ENCODE measurements at regions not wholly inside any gene's neighbourhood (a gene's known extent, or its start where the extent isn't known, plus 50 kb on each side); places are given as distances from the start of the nearest gene placed in this dataset.
"Not testable (repeated sequence)": the region's sequence is repeated elsewhere in the genome, so short reads cannot be mapped to it uniquely, and the experiment has no call there.

DNA sequence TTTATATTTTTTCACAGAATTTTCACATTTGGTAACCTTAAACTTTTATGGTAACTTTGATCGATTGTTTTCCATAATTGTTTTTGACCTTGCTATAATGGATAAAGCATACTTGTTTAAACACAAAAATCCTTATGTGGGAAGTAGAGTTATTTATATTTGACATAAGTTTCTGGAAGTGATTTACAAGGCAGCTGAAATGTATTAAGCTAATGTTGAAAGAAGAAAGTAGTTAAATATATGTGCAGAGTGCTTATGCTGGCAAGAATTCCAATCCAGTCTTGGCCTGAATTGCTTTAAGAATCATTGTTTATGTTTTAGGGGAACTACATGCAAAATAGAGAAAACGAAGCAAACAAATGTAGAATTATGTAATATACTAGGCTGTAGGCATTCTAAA lies 763.6 kb downstream of the TAF11L14 start:
- Histone ChIP-seq H3K27me3 (ENCODE audit: control insufficient read depth, insufficient read depth, low read length) (no peaks in the 10 kb centered on the region), H3K4me1 (ENCODE audit: control insufficient read depth, insufficient read depth, low read length) (peaks cover 9% of the 10 kb centered on the region; the same call in 1 of the 2 replicates), H3K36me3 (ENCODE audit: control insufficient read depth, insufficient read depth, low read length) (no peaks in the 10 kb centered on the region), H3K4me3 (ENCODE audit: low read depth in 2 of 2, low read length in 2 of 2) (no peak overlapping the region), H3K27ac (ENCODE audit: low read length) (no peak overlapping the region), H3K9me3 (ENCODE audit: control insufficient read depth, insufficient read depth, low read depth, low read length) (no peaks in the 10 kb centered on the region)
- no peak for TF ChIP-seq SIN3A (IDR thresholded peaks at IDR 0.05; ENCODE audit: borderline replicate concordance, insufficient read depth, low read depth, low read length)
- TF ChIP-seq, protein P1, sequence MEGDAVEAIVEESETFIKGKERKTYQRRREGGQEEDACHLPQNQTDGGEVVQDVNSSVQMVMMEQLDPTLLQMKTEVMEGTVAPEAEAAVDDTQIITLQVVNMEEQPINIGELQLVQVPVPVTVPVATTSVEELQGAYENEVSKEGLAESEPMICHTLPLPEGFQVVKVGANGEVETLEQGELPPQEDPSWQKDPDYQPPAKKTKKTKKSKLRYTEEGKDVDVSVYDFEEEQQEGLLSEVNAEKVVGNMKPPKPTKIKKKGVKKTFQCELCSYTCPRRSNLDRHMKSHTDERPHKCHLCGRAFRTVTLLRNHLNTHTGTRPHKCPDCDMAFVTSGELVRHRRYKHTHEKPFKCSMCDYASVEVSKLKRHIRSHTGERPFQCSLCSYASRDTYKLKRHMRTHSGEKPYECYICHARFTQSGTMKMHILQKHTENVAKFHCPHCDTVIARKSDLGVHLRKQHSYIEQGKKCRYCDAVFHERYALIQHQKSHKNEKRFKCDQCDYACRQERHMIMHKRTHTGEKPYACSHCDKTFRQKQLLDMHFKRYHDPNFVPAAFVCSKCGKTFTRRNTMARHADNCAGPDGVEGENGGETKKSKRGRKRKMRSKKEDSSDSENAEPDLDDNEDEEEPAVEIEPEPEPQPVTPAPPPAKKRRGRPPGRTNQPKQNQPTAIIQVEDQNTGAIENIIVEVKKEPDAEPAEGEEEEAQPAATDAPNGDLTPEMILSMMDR (IDR thresholded peaks at IDR 0.05): no peak
- no peak for TF ChIP-seq POLR2AphosphoS5 (IDR thresholded peaks at IDR 0.05; ENCODE audit: low read depth, low read length)
- TF ChIP-seq, protein P2, sequence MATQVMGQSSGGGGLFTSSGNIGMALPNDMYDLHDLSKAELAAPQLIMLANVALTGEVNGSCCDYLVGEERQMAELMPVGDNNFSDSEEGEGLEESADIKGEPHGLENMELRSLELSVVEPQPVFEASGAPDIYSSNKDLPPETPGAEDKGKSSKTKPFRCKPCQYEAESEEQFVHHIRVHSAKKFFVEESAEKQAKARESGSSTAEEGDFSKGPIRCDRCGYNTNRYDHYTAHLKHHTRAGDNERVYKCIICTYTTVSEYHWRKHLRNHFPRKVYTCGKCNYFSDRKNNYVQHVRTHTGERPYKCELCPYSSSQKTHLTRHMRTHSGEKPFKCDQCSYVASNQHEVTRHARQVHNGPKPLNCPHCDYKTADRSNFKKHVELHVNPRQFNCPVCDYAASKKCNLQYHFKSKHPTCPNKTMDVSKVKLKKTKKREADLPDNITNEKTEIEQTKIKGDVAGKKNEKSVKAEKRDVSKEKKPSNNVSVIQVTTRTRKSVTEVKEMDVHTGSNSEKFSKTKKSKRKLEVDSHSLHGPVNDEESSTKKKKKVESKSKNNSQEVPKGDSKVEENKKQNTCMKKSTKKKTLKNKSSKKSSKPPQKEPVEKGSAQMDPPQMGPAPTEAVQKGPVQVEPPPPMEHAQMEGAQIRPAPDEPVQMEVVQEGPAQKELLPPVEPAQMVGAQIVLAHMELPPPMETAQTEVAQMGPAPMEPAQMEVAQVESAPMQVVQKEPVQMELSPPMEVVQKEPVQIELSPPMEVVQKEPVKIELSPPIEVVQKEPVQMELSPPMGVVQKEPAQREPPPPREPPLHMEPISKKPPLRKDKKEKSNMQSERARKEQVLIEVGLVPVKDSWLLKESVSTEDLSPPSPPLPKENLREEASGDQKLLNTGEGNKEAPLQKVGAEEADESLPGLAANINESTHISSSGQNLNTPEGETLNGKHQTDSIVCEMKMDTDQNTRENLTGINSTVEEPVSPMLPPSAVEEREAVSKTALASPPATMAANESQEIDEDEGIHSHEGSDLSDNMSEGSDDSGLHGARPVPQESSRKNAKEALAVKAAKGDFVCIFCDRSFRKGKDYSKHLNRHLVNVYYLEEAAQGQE (IDR thresholded peaks at IDR 0.05; ENCODE audit: insufficient read depth in 1 of 2, low read depth in 2 of 2, low read length in 1 of 2): no peak
- no peak for TF ChIP-seq TCF7L2 (IDR thresholded peaks at IDR 0.05; ENCODE audit: low read depth, low read length)
- ATAC-seq: no peak
- intact Hi-C loops (cut with micrococcal nuclease; ENCODE audit: unreplicated experiment) (no loop called here), in situ Hi-C loops (cut with HindIII; ENCODE audit: low pct_unique_long_range_greater_than_20kb, low sequenced_read_pairs) (no loop called here)
- no peak for DNase-seq (ENCODE audit: low read depth, low spot score)
- ChIA-PET POLR2A (no interaction called here), CTCF (no interaction called here)
- BruUV-seq (replicated peaks): no TSS peak

DNA sequence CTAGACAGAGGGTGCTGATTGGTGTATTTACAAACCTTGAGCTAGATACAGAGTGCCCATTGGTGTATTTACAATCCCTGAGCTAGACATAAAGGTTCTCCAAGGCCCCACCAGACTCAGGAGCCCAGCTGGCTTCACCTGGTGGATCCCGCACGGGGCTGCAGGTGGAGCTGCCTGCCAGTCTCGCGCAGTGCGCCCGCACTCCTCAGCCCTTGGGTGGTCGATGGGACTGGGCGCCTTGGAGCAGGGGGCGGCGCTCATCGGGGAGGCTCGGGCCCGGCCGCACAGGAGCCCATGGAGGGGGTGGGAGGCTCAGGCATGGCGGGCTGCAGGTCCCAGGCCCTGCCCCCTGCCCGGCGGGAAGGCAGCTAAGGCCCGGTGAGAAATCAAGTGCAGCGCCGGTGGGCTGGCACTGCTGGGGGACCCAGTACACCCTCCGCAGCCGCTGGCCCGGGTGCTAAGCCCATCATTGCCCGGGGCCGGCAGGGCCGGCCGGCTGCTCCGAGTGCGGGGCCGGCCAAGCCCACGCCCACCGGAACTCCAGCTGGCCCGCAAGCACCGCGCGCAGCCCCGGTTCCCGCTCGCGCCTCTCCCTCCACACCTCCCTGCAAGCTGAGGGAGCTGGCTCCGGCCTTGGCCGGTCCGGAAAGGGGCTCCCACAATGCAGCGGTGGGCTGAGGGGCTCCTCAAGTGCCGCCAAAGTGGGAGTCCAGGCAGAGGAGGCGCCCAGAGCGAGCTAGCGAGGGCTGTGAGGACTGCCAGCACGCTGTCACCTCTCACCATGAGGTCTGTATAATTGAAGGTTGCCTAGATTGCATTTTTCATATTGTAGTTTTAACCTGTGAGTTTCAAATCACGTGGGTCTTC lies 765.4 kb downstream of the TAF11L14 start:
- ATAC-seq; H3K4me3 ChIP-seq (ENCODE audit: low read depth in 2 of 2, low read length in 2 of 2); DNase-seq (ENCODE audit: low read depth, low spot score); H3K27ac ChIP-seq (ENCODE audit: low read length); in situ Hi-C loops (cut with HindIII; ENCODE audit: low pct_unique_long_range_greater_than_20kb, low sequenced_read_pairs); H3K36me3 ChIP-seq (ENCODE audit: control insufficient read depth, insufficient read depth, low read length); intact Hi-C loops (cut with micrococcal nuclease; ENCODE audit: unreplicated experiment); H3K27me3 ChIP-seq (ENCODE audit: control insufficient read depth, insufficient read depth, low read length); H3K4me1 ChIP-seq (ENCODE audit: control insufficient read depth, insufficient read depth, low read length); POLR2A ChIA-PET; H3K9me3 ChIP-seq (ENCODE audit: control insufficient read depth, insufficient read depth, low read depth, low read length); BruUV-seq (replicated peaks): not testable (repeated sequence)
- CTCF ChIA-PET: interaction anchor here (0.6 kb wide), 1 partner anchor 65 kb away, joined by 9 read pairs; no protein-coding TSS in a partner anchor

DNA sequence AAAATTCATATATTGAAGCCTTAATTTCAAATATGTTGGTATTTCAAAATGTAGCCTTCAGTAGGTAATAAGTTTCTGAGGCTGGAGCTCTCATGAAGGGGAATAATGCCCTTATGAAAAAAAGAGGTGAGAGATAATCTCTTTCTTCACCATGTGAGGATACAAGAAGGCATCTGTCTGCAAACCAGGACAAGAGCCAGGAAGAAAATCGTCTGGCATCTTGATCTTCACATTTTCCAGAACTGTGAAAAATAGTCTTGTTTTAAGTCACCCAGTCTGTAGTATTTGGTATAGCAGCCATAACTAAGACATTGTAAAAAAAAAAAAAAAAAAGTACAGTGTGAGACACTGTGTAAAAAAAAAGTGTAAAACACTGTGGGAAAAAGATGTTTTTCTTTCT lies 768.9 kb downstream of the TAF11L14 start:
- TF ChIP-seq TCF7L2 (IDR thresholded peaks at IDR 0.05; ENCODE audit: low read depth, low read length) (no peak), POLR2AphosphoS5 (IDR thresholded peaks at IDR 0.05; ENCODE audit: low read depth, low read length) (no peak), SIN3A (IDR thresholded peaks at IDR 0.05; ENCODE audit: borderline replicate concordance, insufficient read depth, low read depth, low read length) (no peak)
- TF ChIP-seq, protein P1 (IDR thresholded peaks at IDR 0.05): no peak
- TF ChIP-seq, protein P2 (IDR thresholded peaks at IDR 0.05; ENCODE audit: insufficient read depth in 1 of 2, low read depth in 2 of 2, low read length in 1 of 2): no peak
- in situ Hi-C loops (cut with HindIII; ENCODE audit: low pct_unique_long_range_greater_than_20kb, low sequenced_read_pairs) (no loop called here), intact Hi-C loops (cut with micrococcal nuclease; ENCODE audit: unreplicated experiment) (no loop called here)
- Histone ChIP-seq H3K9me3 (ENCODE audit: control insufficient read depth, insufficient read depth, low read depth, low read length) (no peaks in the 10 kb centered on the region), H3K27ac (ENCODE audit: low read length) (no peak overlapping the region), H3K4me1 (ENCODE audit: control insufficient read depth, insufficient read depth, low read length) (no peaks in the 10 kb centered on the region), H3K36me3 (ENCODE audit: control insufficient read depth, insufficient read depth, low read length) (no peaks in the 10 kb centered on the region), H3K4me3 (ENCODE audit: low read depth in 2 of 2, low read length in 2 of 2) (no peak overlapping the region), H3K27me3 (ENCODE audit: control insufficient read depth, insufficient read depth, low read length) (no peaks in the 10 kb centered on the region)
- ChIA-PET POLR2A (no interaction called here), CTCF (no interaction called here)
- ATAC-seq (no peak), DNase-seq (ENCODE audit: low read depth, low spot score) (no peak)
- no TSS peak for BruUV-seq (replicated peaks)
